SK-N-SH (cell line): ENCODE measurements at regions not wholly inside any gene's neighbourhood (a gene's known extent, or its start where the extent isn't known, plus 50 kb on each side); places are given as distances from the start of the nearest gene placed in this dataset.

Experiments
- FOXJ3 ChIP-seq: sonication (generic); formaldehyde crosslinking; IDR thresholded peaks from 2 replicates; pipeline ENCODE4 v1.5.1; 2020; ENCODE audit warnings: mild to moderate bottlenecking, missing genetic modification reagents
- GABPA ChIP-seq: IDR thresholded peaks from 2 replicates; pipeline ENCODE4 v1.4.0; 2012; ENCODE audit warnings: low read depth, mild to moderate bottlenecking
- MXI1 ChIP-seq: IDR thresholded peaks from 2 replicates; pipeline ENCODE4 v1.6.1; 2012; ENCODE audit warnings: mild to moderate bottlenecking, low read depth, low read length, improper control_type of control experiment
- TF ChIP-seq, protein P1 (sequence below): IDR thresholded peaks from 2 replicates; pipeline ENCODE4 v1.4.0; 2012; ENCODE audit warnings: low read depth
- TF ChIP-seq, protein P2 (sequence below): fragments of 200-600 bp; sonication (generic); IDR thresholded peaks from 2 replicates; pipeline ENCODE4 v1.6.1; 2017; ENCODE audit warnings: antibody characterized with exemption, mild to moderate bottlenecking, moderate library complexity

DNA sequence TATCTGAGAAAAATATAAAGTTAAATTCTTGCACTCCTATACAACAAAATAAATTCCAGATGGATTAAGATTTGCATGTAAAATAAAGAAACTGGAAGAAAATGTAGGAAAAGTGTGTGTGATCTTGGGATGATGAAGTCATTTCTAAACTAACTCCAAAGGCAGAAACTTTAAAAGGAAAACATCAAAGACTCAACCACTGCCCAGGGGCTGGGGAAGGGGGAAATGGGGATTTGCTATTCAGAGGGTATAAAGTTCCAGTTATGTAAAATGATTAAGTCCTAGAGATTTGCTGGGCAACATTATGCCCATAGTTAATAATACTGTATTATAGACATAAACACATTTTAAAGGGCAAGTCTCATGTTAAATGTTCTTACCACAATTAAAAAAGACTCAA is 254.5 kb downstream of the DEPDC1B start:
- TF ChIP-seq GABPA (no peak), FOXJ3 (CRISPR knock-in tag) (no peak), MXI1 (no peak)
- TF ChIP-seq, protein P1, sequence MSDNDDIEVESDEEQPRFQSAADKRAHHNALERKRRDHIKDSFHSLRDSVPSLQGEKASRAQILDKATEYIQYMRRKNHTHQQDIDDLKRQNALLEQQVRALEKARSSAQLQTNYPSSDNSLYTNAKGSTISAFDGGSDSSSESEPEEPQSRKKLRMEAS: no peak
- TF ChIP-seq, protein P2, sequence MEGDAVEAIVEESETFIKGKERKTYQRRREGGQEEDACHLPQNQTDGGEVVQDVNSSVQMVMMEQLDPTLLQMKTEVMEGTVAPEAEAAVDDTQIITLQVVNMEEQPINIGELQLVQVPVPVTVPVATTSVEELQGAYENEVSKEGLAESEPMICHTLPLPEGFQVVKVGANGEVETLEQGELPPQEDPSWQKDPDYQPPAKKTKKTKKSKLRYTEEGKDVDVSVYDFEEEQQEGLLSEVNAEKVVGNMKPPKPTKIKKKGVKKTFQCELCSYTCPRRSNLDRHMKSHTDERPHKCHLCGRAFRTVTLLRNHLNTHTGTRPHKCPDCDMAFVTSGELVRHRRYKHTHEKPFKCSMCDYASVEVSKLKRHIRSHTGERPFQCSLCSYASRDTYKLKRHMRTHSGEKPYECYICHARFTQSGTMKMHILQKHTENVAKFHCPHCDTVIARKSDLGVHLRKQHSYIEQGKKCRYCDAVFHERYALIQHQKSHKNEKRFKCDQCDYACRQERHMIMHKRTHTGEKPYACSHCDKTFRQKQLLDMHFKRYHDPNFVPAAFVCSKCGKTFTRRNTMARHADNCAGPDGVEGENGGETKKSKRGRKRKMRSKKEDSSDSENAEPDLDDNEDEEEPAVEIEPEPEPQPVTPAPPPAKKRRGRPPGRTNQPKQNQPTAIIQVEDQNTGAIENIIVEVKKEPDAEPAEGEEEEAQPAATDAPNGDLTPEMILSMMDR: no peak
